GM18507 (cell line): ENCODE measurements at regions not wholly inside any gene's neighbourhood (a gene's known extent, or its start where the extent isn't known, plus 50 kb on each side); places are given as distances from the start of the nearest gene placed in this dataset.
"Not testable (repeated sequence)": the region's sequence is repeated elsewhere in the genome, so short reads cannot be mapped to it uniquely, and the experiment has no call there.

Experiments used
- DNase-seq: peaks from one replicate; pipeline ENCODE4 v3.0.0; 2011; ENCODE audit warnings: low read depth; ENCODE audit not compliant: insufficient read length; ENCODE audit errors: extremely low spot score
- FAIRE-seq: peaks from 2 replicates; lab custom pipeline; 2011; peaks lifted over from hg19 to GRCh38; lab: Jason Lieb, UNC

DNA sequence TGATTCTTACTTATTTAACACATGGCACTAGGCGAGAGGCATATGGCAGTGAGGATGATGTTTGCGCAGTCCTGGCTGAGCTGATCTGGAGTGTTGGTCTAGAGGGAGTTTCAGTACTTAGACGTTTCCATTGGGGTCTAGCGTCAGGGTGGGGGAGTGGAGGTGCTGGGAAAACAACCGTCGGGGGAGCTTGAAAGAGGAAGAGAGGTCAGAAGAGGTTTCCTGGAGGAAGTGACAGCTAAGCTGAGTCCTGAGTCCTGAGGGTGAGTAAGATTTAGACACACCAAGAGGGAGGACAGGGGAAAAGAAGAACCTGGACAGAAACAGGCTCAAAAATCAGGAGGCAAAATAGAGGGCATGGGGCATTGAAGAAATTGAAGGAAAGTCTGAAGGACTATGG is 81.4 kb downstream of the ALOX5AP start:
- FAIRE-seq (no peak), DNase-seq (no peak)

DNA sequence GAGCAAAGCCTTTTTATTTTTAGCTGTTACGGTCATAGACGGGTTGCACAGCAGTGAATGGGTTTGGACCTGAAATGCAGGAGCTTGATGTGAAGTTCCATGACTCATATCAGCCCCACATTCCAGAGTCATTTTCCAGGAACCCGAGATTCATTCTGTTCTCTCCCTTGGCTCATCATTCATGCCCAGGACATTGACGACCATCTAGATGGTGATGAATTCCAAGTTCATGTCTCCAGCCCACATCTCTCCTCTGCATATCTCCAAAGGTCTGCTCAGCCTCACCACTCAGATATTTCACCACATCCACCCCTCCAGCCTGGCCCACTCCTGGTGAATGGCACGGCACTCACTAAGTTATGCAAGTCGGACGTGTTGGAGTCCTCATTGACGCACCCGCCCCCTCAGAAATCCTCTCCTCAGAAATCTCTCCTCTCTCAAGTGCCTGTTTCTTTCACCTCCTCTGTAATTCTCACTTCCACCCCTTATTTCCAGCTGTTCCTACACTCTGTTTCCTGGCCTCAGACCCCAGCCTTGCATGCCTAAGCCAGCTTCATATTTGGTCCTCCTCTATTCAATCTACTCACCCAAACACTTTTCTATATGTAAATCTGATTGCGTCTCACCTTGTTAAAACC is 83.1 kb downstream of the ALOX5AP start:
- DNase-seq (no peak), FAIRE-seq (no peak)

GRCh38 chr13:30819136-30819888 is 84.0 kb downstream of the ALOX5AP start:
- FAIRE-seq (no peak), DNase-seq (no peak)

GRCh38 chr13:30821421-30821820 is 84.7 kb upstream of the MEDAG start:
- no peak for FAIRE-seq
- DNase-seq: no peak

- FAIRE-seq: no peak
- DNase-seq: no peak
Observed at GRCh38 chr13:30824651-30825050, 81.4 kb upstream of the MEDAG start.

DNA sequence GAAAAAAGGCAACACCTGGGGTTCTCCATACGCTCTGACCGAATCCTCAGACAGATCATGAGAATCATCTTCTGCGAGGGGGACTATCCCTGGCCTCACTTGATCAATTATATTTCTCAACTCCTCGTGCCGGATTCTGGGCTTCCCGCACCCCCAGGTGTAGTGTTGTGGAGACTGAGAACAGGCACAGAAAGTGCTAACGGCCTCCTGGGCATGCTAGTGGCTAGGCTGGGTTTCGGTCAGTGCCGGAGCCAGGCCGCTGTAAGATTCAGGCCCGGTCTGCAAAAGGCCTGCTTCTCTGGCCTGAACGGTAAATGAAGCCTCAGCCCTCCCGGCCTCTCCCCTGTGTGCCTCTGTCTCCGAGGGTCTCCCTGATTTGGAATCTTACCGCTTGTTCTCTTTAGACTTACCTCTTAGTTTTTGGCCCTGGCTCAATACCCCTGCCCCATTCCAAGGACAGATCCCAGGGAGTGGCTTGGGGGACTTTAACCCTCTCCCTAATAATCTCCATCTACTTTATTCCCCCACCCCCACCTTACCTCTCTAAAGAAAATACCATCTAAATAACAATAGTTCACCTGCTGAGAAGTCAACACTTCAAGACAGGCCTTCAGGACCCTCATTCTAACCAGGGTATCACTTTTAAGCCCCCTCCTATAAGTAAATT is 79.0 kb upstream of the MEDAG start:
- FAIRE-seq: no peak
- no peak for DNase-seq

DNA sequence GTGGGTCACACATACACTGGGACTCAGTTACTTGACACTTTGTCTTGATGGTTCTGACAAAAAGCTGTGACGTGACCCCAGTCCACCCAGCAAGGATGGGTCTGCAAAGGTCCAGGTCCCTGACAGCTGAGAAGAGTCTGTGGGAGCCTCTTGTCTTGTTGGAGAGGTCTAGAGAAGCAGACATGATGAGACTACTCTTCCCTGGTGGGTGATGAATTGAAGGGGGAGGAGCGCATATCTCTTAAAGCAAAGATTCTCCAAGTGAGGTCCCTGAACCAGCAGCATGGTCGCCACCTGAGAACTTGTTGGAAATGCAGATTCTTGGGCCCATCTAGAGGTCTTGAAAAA is 78.5 kb upstream of the MEDAG start:
- no peak for FAIRE-seq

GRCh38 chr13:30829145-30829832 is 76.8 kb upstream of the MEDAG start:
- no peak for DNase-seq
- no peak for FAIRE-seq

More for the DNA sequence above, 78.5 kb upstream of the MEDAG start:
- no peak for DNase-seq

GRCh38 chr13:30829833-30830637 is 76.0 kb upstream of the MEDAG start:
- FAIRE-seq: no peak
- no peak for DNase-seq

DNA sequence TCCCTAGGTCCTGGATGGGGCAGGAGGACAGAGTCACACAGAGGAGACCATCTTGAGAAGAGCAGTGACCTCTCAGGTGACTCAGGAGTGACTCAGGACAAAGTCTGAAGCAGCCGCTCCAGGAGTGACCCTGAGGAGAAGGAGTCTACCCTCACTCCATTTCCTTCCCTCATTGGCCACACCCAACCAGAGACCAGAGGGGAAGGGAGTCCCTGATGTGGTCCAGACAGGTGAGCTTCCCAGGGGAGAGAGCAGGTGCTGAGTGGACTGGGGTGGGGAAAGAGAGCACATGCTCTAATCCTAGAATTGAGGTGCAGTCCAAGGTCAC is 75.5 kb upstream of the MEDAG start:
- DNase-seq (no peak), FAIRE-seq (no peak)

- DNase-seq: no peak
- no peak for FAIRE-seq
Observed at GRCh38 chr13:30831515-30831914, 74.6 kb upstream of the MEDAG start.

DNA sequence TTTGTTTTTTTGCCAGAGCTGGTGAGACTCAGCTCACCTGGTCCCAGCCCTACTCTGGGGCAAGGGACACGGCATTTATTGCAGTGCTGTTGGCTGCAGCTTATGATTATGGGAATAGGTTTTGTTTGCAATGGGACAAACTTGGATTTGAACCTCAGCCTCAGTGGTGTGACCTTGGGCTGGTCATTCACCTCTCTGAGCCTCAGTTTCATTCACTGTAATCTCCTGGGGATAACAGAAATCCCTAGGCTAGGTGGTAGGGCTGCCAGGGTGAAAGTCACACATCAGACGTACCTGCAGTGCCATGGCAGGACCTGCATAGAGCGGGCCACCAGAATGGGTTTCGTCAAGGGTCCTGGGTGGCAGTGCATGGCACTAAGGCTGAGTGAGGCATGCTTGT is 73.7 kb upstream of the MEDAG start:
- no peak for FAIRE-seq

GRCh38 chr13:30832845-30833332 is 73.2 kb upstream of the MEDAG start:
- DNase-seq: no peak
- no peak for FAIRE-seq

More for the DNA sequence above, 73.7 kb upstream of the MEDAG start:
- DNase-seq: no peak

DNA sequence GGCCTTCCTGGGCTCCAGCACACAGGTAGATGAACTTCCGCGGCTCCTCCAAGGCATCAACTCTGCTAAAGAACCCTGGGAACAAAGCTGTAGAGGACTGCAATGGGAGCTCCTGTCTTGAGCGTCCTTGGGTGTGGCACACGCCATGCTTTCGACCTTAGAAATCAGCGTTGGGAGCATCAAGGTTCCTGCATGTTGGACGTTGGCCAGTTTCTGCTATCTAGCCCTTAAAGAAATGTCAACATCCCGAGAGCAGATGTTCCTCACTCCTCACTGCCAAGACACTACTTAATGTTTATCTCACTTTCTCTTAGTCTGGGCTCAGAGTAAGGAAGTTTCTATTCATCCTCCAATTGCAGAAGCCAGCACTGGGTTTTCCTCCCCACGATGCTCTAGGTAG is 70.6 kb upstream of the MEDAG start:
- DNase-seq (no peak), FAIRE-seq (no peak)

- DNase-seq: no peak
- no peak for FAIRE-seq
Observed at GRCh38 chr13:30837227-30838159, 68.6 kb upstream of the MEDAG start.

- not testable (repeated sequence) for FAIRE-seq, DNase-seq
Observed at GRCh38 chr13:30839636-30840035, 66.4 kb upstream of the MEDAG start.

- no peak for FAIRE-seq
- no peak for DNase-seq
Observed at GRCh38 chr13:30840515-30840914, 65.6 kb upstream of the MEDAG start.

DNA sequence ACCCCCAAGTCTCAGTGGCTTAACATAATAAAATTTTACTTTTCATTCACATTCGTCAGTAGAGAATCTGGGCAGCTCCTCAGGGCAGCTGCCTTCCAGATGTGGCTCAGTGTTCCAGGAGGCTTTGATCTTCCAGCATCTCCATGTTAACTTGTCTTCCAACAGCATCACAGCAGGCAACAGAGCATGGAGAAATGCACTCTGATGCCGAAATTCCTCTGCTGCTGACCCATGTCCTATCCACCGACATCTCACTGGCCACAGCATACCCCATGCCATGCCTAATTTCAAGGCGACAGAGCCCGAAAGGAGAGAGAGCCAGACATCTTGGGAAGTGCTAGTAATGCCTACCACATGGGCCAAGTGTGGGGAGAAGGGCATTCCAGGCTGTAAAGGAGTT is 64.9 kb upstream of the MEDAG start:
- DNase-seq (no peak), FAIRE-seq (no peak)
